Osteoblast (primary cell): ENCODE measurements at regions not wholly inside any gene's neighbourhood (a gene's known extent, or its start where the extent isn't known, plus 50 kb on each side); places are given as distances from the start of the nearest gene placed in this dataset.

Source experiments
- DNase-seq: peaks from one replicate; pipeline ENCODE4 v3.0.0; 2011; ENCODE audit warnings: low spot score, mixed read lengths; ENCODE audit not compliant: insufficient read length; ENCODE audit errors: missing footprints
- H2AFZ ChIP-seq: 2 replicates; pipeline ENCODE4 v1.6.0; 2011; ENCODE audit warnings: mild to moderate bottlenecking, low read length
- H3K27ac ChIP-seq: 2 replicates; pipeline ENCODE4 v1.5.1; 2011; ENCODE audit warnings: mild to moderate bottlenecking, low read depth, low read length, moderate library complexity
- H3K27me3 ChIP-seq: 2 replicates; pipeline ENCODE4 v1.6.0; 2012; ENCODE audit warnings: mild to moderate bottlenecking, control low read depth, inconsistent platforms, low read length, moderate library complexity; ENCODE audit not compliant: insufficient read depth
- H3K36me3 ChIP-seq: 2 replicates; pipeline ENCODE4 v1.5.1; 2011; ENCODE audit warnings: mild to moderate bottlenecking, low read length, control low read depth, moderate library complexity; ENCODE audit not compliant: insufficient read depth
- H3K4me1 ChIP-seq: 2 replicates; pipeline ENCODE4 v1.5.1; 2011; ENCODE audit warnings: mild to moderate bottlenecking, low read length, control low read depth, moderate library complexity; ENCODE audit not compliant: insufficient read depth
- H3K4me2 ChIP-seq: 2 replicates; pipeline ENCODE4 v1.6.0; 2011; ENCODE audit warnings: mild to moderate bottlenecking, low read length; ENCODE audit not compliant: insufficient read depth
- H3K4me3 ChIP-seq: fragments of 200-600 bp; sonication (generic); 3 replicates; pipeline ENCODE4 v1.5.1; 2012; ENCODE audit warnings: mild to moderate bottlenecking, low read length, inconsistent platforms; ENCODE audit not compliant: insufficient read depth
- H3K79me2 ChIP-seq: 2 replicates; pipeline ENCODE4 v1.6.0; 2012; ENCODE audit warnings: mild to moderate bottlenecking, low read length, control low read depth, inconsistent platforms; ENCODE audit not compliant: insufficient read depth
- H3K9me3 ChIP-seq: 2 replicates; pipeline ENCODE4 v1.5.1; 2011; ENCODE audit warnings: low read depth, low read length, control low read depth
- H4K20me1 ChIP-seq: 2 replicates; pipeline ENCODE4 v1.6.0; 2012; ENCODE audit warnings: mild to moderate bottlenecking, low read length, control low read depth; ENCODE audit not compliant: insufficient read depth
- TF ChIP-seq, protein P1 (sequence below): IDR thresholded peaks from 2 replicates; pipeline ENCODE4 v1.5.1; 2011; ENCODE audit warnings: mild to moderate bottlenecking, low read depth, low read length, moderate library complexity; ENCODE audit errors: extremely low read depth

DNA sequence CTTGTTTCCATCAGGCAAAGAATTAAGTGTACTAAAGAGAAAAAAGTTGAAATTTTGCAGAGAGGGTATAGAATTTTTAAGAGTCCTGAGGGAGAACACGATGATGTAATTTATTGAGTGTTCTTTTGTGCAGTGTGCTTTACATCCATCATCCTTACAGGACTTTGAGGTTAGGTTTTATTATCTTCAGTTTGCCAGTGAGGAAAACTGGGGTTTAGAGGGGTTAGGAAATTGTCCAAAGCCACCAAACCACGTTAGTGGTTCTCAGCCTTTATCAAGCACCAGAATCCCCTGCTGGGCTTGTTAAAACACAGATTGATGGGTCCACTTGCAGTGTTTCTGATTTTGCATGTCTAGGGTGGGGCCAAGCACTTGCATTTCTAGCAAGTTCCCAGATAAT, 277.5 kb downstream of the KCNS3 start:
- H3K27ac ChIP-seq, result no peak overlapping the region
- H3K36me3 ChIP-seq, result no peaks in the 10 kb centered on the region
- H3K79me2 ChIP-seq, result no peaks in the 10 kb centered on the region
- no peaks in the 10 kb centered on the region for H3K9me3 ChIP-seq
- DNase-seq, result no peak
- no peaks in the 10 kb centered on the region for H3K4me1 ChIP-seq
- peaks cover 4% of the 10 kb centered on the region for H3K27me3 ChIP-seq
- H3K4me2 ChIP-seq, result no peak overlapping the region
- H2AFZ ChIP-seq, result no peak overlapping the region
- no peaks in the 10 kb centered on the region for H4K20me1 ChIP-seq
- TF ChIP-seq, protein P1, sequence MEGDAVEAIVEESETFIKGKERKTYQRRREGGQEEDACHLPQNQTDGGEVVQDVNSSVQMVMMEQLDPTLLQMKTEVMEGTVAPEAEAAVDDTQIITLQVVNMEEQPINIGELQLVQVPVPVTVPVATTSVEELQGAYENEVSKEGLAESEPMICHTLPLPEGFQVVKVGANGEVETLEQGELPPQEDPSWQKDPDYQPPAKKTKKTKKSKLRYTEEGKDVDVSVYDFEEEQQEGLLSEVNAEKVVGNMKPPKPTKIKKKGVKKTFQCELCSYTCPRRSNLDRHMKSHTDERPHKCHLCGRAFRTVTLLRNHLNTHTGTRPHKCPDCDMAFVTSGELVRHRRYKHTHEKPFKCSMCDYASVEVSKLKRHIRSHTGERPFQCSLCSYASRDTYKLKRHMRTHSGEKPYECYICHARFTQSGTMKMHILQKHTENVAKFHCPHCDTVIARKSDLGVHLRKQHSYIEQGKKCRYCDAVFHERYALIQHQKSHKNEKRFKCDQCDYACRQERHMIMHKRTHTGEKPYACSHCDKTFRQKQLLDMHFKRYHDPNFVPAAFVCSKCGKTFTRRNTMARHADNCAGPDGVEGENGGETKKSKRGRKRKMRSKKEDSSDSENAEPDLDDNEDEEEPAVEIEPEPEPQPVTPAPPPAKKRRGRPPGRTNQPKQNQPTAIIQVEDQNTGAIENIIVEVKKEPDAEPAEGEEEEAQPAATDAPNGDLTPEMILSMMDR, result no peak
- H3K4me3 ChIP-seq, result no peak overlapping the region

DNA sequence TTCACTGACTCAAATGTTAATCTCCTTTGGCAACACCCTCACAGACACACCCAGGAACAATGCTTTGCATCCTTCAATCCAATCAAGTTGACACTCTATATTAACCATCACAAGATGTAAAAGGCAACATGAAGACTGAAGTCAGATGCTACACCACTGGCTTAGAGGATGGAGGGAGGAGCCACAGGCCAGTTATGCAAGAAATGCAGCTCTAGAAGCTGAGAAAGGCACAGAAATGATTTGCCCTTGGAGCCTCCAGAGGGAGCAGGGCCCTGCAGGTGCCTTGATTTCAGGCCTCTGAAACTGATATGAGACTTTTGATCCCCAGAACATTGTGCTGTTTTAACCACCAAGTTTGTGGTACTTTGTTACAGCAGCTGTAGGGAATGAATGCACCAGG, 276.3 kb downstream of the KCNS3 start:
- no peak for DNase-seq
- H2AFZ ChIP-seq, result no peak overlapping the region
- H3K36me3 ChIP-seq, result no peaks in the 10 kb centered on the region
- peaks cover 4% of the 10 kb centered on the region for H3K27me3 ChIP-seq
- H3K4me2 ChIP-seq, result no peak overlapping the region
- TF ChIP-seq, protein P1, result no peak
- H3K9me3 ChIP-seq, result no peaks in the 10 kb centered on the region
- no peak overlapping the region for H3K4me3 ChIP-seq
- no peaks in the 10 kb centered on the region for H3K4me1 ChIP-seq
- no peaks in the 10 kb centered on the region for H4K20me1 ChIP-seq
- no peak overlapping the region for H3K27ac ChIP-seq
- no peaks in the 10 kb centered on the region for H3K79me2 ChIP-seq

DNA sequence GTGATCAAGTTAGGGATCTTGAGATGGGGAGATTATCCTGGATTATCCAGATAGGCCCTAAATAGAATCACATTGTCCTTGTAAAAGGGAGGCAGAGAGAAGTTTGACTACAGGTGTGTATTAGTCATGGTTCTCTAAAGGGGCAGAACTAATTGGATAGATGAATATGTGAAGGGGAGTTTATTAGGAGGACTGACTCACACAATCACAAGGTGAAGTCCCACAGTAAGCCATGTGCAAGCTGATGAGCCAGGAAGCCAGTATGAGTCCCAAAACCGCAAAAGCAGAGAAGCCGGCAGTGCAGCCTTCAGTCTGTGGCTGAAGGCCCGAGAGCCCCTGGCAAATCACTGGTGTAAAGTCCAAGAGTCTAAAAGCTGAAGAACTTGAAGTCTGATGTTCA, 275.8 kb downstream of the KCNS3 start:
- no peak overlapping the region for H2AFZ ChIP-seq
- no peaks in the 10 kb centered on the region for H3K4me1 ChIP-seq
- peaks cover 4% of the 10 kb centered on the region for H3K27me3 ChIP-seq
- H3K36me3 ChIP-seq, result no peaks in the 10 kb centered on the region
- no peaks in the 10 kb centered on the region for H4K20me1 ChIP-seq
- DNase-seq, result no peak
- TF ChIP-seq, protein P1, result no peak
- no peaks in the 10 kb centered on the region for H3K9me3 ChIP-seq
- no peaks in the 10 kb centered on the region for H3K79me2 ChIP-seq
- H3K4me2 ChIP-seq, result no peak overlapping the region
- H3K4me3 ChIP-seq, result no peak overlapping the region
- H3K27ac ChIP-seq, result no peak overlapping the region

DNA sequence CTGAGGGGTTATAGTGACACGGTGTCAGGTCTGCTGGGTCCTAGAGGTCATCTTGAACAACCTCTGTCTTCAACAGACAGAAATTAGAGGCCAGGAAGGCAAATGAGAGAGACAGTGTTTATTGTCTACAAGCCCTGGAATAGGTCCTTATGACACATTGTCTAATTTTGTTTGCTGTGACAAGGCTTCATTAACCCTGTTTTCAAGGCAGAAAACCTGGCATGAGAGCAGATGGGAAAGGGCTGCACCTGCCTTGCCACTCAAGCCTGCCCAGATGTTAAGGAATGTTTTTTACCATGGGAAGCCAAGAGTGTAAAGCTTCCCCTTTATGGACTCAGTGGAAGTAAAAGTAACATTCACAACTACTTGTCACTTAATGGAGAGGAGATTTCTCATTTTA, 275.3 kb downstream of the KCNS3 start:
- Histone ChIP-seq H3K79me2 (no peaks in the 10 kb centered on the region), H3K4me1 (no peaks in the 10 kb centered on the region), H3K4me3 (no peak overlapping the region), H3K27ac (no peak overlapping the region), H3K27me3 (peaks cover 4% of the 10 kb centered on the region), H2AFZ (no peak overlapping the region), H3K4me2 (no peak overlapping the region), H4K20me1 (no peaks in the 10 kb centered on the region), H3K36me3 (no peaks in the 10 kb centered on the region), H3K9me3 (no peaks in the 10 kb centered on the region)
- DNase-seq, result no peak
- TF ChIP-seq, protein P1, result no peak
